Panc1 (cell line): ENCODE measurements at regions not wholly inside any gene's neighbourhood (a gene's known extent, or its start where the extent isn't known, plus 50 kb on each side); places are given as distances from the start of the nearest gene placed in this dataset.

Experiments
- ATAC-seq: fragments of 200-7000 bp; cut with Tn5 transposase; 2 replicates; pipeline ENCODE4 v1.9.1; 2020; ENCODE audit warnings: mild to moderate bottlenecking, moderate library complexity
- BruUV-seq: library from RNA; stranded (reverse); fragments of 400-500 nt; replicated peaks from 2 replicates; lab custom pipeline; 2021; lab: Mats Ljungman, UMichigan
- CTCF ChIA-PET: fragments of 300-600 bp; sonication (Branson Sonifier 250); formaldehyde crosslinking; loops from one replicate; lab custom pipeline; 2022; ENCODE audit warnings: antibody characterized with exemption; lab: Charles Lee
- POLR2A ChIA-PET: fragments of 300-600 bp; sonication (Branson Sonifier 250); formaldehyde crosslinking; loops from one replicate; lab custom pipeline; 2022; ENCODE audit warnings: antibody characterized with exemption; lab: Charles Lee
- DNase-seq: peaks from one replicate; pipeline ENCODE4 v3.0.0-alpha.2; 2010; ENCODE audit warnings: low read depth, low spot score
- H3K27ac ChIP-seq: 2 replicates; pipeline ENCODE4 v1.5.1; 2011; ENCODE audit warnings: mild to moderate bottlenecking, low read length, inconsistent platforms
- H3K27me3 ChIP-seq: fragments of 200-500 bp; sonication (Bioruptor generic); 2 replicates; pipeline ENCODE4 v1.6.0; 2014; ENCODE audit warnings: low read length, inconsistent platforms; ENCODE audit not compliant: control insufficient read depth, insufficient read depth
- H3K36me3 ChIP-seq: fragments of 200-500 bp; sonication (Bioruptor generic); 2 replicates; pipeline ENCODE4 v1.5.1; 2014; ENCODE audit warnings: inconsistent platforms, mild to moderate bottlenecking, low read length, moderate library complexity; ENCODE audit not compliant: control insufficient read depth, insufficient read depth
- H3K4me1 ChIP-seq: 2 replicates; pipeline ENCODE4 v1.5.1; 2011; ENCODE audit warnings: inconsistent platforms, mild to moderate bottlenecking, low read length, moderate library complexity; ENCODE audit not compliant: control insufficient read depth, insufficient read depth
- H3K4me3 ChIP-seq, 2 experiments: 2 replicates each; pipeline ENCODE4 v1.5.1; 2011 to 2012; ENCODE audit warnings: low read depth in 2 of 2, low read length in 2 of 2, mild to moderate bottlenecking in 2 of 2, inconsistent platforms in 1 of 2, moderate library complexity in 1 of 2
- H3K9me3 ChIP-seq: fragments of 200-500 bp; sonication (Bioruptor generic); 2 replicates; pipeline ENCODE4 v1.5.1; 2014; ENCODE audit warnings: low read depth, mild to moderate bottlenecking, inconsistent platforms, low read length, moderate library complexity; ENCODE audit not compliant: control insufficient read depth, insufficient read depth
- CTCF ChIP-seq: fragments of 450-650 bp; IDR thresholded peaks from 2 replicates; pipeline ENCODE4 v1.5.1; 2017; ENCODE audit warnings: mild to moderate bottlenecking
- POLR2AphosphoS5 ChIP-seq: IDR thresholded peaks from 2 replicates; pipeline ENCODE4 v1.6.1; 2012; ENCODE audit warnings: mild to moderate bottlenecking, low read depth, low read length, moderate library complexity
- REST ChIP-seq, 2 experiments: IDR thresholded peaks; 2 replicates each; pipeline ENCODE4 v1.6.1; 2011 to 2012; ENCODE audit warnings: low read depth in 2 of 2, control low read depth in 1 of 2, low read length in 1 of 2, mild to moderate bottlenecking in 1 of 2, moderate library complexity in 1 of 2; ENCODE audit not compliant: insufficient read depth in 1 of 2
- SIN3A ChIP-seq: IDR thresholded peaks from 2 replicates; pipeline ENCODE4 v1.6.1; 2012; ENCODE audit warnings: low read depth, mild to moderate bottlenecking, low read length, moderate library complexity, borderline replicate concordance; ENCODE audit not compliant: insufficient read depth
- TCF7L2 ChIP-seq: IDR thresholded peaks from 2 replicates; pipeline ENCODE4 v1.6.1; 2011; ENCODE audit warnings: mild to moderate bottlenecking, low read depth, low read length, inconsistent platforms
- in situ Hi-C: cut with HindIII; loops from 2 replicates; pipeline ENCODE4 v1.10.0; 2016; ENCODE audit warnings: low sequenced_read_pairs, low pct_unique_long_range_greater_than_20kb
- intact Hi-C: fragments of 100-400 bp; cut with micrococcal nuclease; formaldehyde crosslinking; loops from one replicate; pipeline ENCODE4 v1.10.0; 2022; ENCODE audit not compliant: unreplicated experiment

- TF ChIP-seq POLR2AphosphoS5, result no peak
- TF ChIP-seq SIN3A, result no peak
- TF ChIP-seq TCF7L2, result no peak
- no peak for TF ChIP-seq REST (IDR thresholded peaks at IDR 0.05; ENCODE audit: insufficient read depth in 1 of 2, low read depth in 2 of 2, low read length in 1 of 2)
- TF ChIP-seq CTCF, result no peak
- Histone ChIP-seq H3K36me3 (no peaks in the 10 kb centered on the region), H3K4me1 (no peaks in the 10 kb centered on the region), H3K4me3 (no peak overlapping the region), H3K27ac (no peak overlapping the region), H3K27me3 (no peaks in the 10 kb centered on the region), H3K9me3 (no peaks in the 10 kb centered on the region)
- ATAC-seq (no peak), DNase-seq (no peak)
- intact Hi-C loops (no loop called here), in situ Hi-C loops (no loop called here)
- ChIA-PET CTCF (no interaction called here), POLR2A (no interaction called here)
- no TSS peak for BruUV-seq
Measured at GRCh38 chr2:114231921-114232320, 210.5 kb upstream of the DPP10 start.

- ATAC-seq (no peak), DNase-seq (no peak)
- ChIA-PET POLR2A (no interaction called here), CTCF (no interaction called here)
- no peak overlapping the region for H3K4me3 ChIP-seq
- H3K4me1 ChIP-seq, result no peaks in the 10 kb centered on the region
- H3K9me3 ChIP-seq, result no peaks in the 10 kb centered on the region
- no peak for TF ChIP-seq SIN3A
- no peak for TF ChIP-seq TCF7L2
- TF ChIP-seq REST (IDR thresholded peaks at IDR 0.05; ENCODE audit: insufficient read depth in 1 of 2, low read depth in 2 of 2, low read length in 1 of 2), result no peak
- TF ChIP-seq CTCF, result no peak
- no peak for TF ChIP-seq POLR2AphosphoS5
- H3K27me3 ChIP-seq, result no peaks in the 10 kb centered on the region
- no peaks in the 10 kb centered on the region for H3K36me3 ChIP-seq
- BruUV-seq, result no TSS peak
- intact Hi-C loops (no loop called here), in situ Hi-C loops (no loop called here)
- H3K27ac ChIP-seq, result no peak overlapping the region
Measured at GRCh38 chr2:114237331-114237730, 205.1 kb upstream of the DPP10 start.
